ENCODE measurements at regions not wholly inside any gene's neighbourhood (a gene's known extent, or its start where the extent isn't known, plus 50 kb on each side); places are given as distances from the start of the nearest gene placed in this dataset.

- TF ChIP-seq CTCF (IDR thresholded peaks at IDR 0.05) (no peak), EZH2 (IDR thresholded peaks at IDR 0.05) (no peak)
Measured at GRCh38 chr9:13878241-13878711, 435.7 kb downstream of the NFIB start.
